Thoracic aorta (tissue), 2 donors: ENCODE measurements at regions not wholly inside any gene's neighbourhood (a gene's known extent, or its start where the extent isn't known, plus 50 kb on each side); places are given as distances from the start of the nearest gene placed in this dataset.

Experiments used
- ATAC-seq: fragments of 150-250 bp; one replicate; pipeline ENCODE4 v1.8.0; 2017; ENCODE audit warnings: low read depth; ENCODE audit not compliant: insufficient number of reproducible peaks, low FRiP score
- DNase-seq: peaks from one replicate; pipeline ENCODE4 v3.0.0-alpha.2; 2020; ENCODE audit warnings: low spot score
- H3K27ac ChIP-seq, 2 donors: fragments of 200-600 bp; sonication (generic); 1 replicate in 1 of 2; 2 replicates in 1 of 2; pipeline ENCODE4 v1.5.1; 2016; ENCODE audit warnings: mild to moderate bottlenecking in 2 of 2, moderate library complexity in 2 of 2
- H3K27me3 ChIP-seq: fragments of 200-600 bp; sonication (generic); replicated peaks from 2 replicates; pipeline ENCODE4 v1.6.0; 2016; ENCODE audit warnings: mild to moderate bottlenecking; ENCODE audit not compliant: insufficient read depth
- H3K36me3 ChIP-seq: fragments of 200-600 bp; sonication (generic); one replicate; pipeline ENCODE4 v1.5.1; 2016
- H3K4me1 ChIP-seq, 2 donors: fragments of 200-600 bp; sonication (generic); 1 replicate in 1 of 2; 2 replicates in 1 of 2; pipeline versions ENCODE4 v1.5.1 to v1.6.0; 2016; ENCODE audit warnings: low read depth in 2 of 2, mild to moderate bottlenecking in 1 of 2; ENCODE audit not compliant: control insufficient read depth in 1 of 2
- H3K4me3 ChIP-seq: fragments of 200-600 bp; sonication (generic); 2 replicates; pipeline ENCODE4 v1.5.1; 2016; ENCODE audit warnings: mild to moderate bottlenecking
- H3K9me3 ChIP-seq: fragments of 200-600 bp; sonication (generic); 2 replicates; pipeline ENCODE4 v1.5.1; 2016
- TF ChIP-seq, protein P1 (sequence below): fragments of 200-600 bp; sonication (generic); IDR thresholded peaks from one replicate; pipeline ENCODE4 v1.5.1; 2019; ENCODE audit warnings: antibody characterized with exemption

DNA sequence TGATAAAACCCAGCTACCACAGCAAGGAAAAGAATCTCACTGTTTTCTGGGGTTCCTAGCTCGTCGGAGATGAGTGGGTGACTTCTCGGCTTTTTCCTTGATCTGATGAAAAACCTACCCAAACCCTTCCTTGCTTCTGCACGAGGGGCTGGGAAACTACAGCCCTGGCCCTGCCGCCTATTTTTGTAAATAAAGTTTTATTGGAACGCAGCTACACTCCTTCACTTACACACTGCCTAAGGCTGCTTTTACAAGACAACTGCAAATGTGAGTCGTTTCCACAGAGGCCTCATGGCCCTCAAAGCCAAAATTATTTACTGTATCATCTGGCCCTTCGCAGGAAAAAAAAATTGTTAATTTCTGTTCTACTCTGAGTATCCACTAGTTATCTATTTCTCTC is 116.0 kb upstream of the TMPRSS2 start:
- Histone ChIP-seq H3K4me3 (no peak overlapping the region), H3K36me3 (no peaks in the 10 kb centered on the region), H3K27me3 (no peaks in the 10 kb centered on the region), H3K4me1 (no peaks in the 10 kb centered on the region), H3K27ac (no peak overlapping the region), H3K9me3 (no peaks in the 10 kb centered on the region)
- TF ChIP-seq, protein P1, sequence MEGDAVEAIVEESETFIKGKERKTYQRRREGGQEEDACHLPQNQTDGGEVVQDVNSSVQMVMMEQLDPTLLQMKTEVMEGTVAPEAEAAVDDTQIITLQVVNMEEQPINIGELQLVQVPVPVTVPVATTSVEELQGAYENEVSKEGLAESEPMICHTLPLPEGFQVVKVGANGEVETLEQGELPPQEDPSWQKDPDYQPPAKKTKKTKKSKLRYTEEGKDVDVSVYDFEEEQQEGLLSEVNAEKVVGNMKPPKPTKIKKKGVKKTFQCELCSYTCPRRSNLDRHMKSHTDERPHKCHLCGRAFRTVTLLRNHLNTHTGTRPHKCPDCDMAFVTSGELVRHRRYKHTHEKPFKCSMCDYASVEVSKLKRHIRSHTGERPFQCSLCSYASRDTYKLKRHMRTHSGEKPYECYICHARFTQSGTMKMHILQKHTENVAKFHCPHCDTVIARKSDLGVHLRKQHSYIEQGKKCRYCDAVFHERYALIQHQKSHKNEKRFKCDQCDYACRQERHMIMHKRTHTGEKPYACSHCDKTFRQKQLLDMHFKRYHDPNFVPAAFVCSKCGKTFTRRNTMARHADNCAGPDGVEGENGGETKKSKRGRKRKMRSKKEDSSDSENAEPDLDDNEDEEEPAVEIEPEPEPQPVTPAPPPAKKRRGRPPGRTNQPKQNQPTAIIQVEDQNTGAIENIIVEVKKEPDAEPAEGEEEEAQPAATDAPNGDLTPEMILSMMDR = no peak
- ATAC-seq = no peak
- no peak for DNase-seq

DNA sequence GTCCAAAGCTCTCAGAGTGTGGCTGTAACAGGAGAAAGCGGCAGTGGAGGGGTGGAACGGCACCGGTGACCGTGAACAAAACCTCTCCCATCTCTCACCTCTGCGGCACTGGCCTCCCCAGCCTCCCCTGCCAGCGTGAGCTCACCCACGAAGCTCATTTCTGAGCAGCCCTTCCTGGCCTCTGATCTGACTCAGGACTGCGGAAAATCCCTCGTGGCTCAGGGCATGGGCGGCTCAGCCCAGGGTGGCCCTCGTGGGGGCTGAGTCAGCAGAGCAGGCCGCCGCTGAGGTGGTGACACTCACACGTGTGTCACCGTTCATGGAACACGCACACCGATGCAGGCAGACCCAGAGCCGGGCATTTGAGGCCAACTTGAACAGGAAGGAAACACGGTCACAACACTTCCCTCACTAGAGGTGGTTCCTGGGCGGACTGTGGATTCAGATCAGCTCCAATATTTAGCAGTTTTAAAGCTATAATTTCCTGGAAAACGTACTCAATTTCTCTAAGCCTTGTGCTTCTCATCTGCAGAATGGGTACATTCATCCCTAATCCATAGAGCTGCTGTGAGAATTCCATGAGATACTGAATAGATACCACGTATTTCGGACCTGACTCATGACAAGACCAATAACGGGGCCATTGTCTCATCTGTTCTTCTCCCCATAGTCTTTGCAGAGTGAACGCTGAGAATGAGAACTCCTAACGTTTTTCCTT is 115.0 kb upstream of the TMPRSS2 start:
- Histone ChIP-seq H3K4me3 (no peak overlapping the region), H3K36me3 (no peaks in the 10 kb centered on the region), H3K9me3 (no peaks in the 10 kb centered on the region), H3K27me3 (no peaks in the 10 kb centered on the region), H3K4me1 (no peaks in the 10 kb centered on the region), H3K27ac (no peak overlapping the region)
- no peak for ATAC-seq
- no peak for DNase-seq
- TF ChIP-seq, protein P1 = no peak

DNA sequence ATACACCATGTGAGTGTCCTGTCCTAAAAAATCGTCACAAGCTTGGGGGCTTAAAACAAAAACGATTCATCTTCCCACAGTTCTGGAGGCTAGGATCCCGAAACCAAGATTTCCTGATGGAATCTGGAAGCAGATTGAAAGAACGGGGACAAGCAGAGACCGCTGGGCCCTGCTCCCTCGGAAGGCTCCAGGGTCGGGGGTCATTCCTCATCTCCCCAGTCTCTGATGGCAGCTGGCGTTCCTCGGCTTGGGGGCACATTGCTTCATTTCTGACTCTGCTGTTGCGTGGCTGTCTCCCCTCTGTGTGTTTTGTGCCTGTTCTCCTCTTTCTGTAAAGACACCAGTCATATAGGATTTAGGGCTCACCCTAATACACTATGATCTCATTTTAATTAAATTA is 114.2 kb upstream of the TMPRSS2 start:
- no peak for ATAC-seq

DNA sequence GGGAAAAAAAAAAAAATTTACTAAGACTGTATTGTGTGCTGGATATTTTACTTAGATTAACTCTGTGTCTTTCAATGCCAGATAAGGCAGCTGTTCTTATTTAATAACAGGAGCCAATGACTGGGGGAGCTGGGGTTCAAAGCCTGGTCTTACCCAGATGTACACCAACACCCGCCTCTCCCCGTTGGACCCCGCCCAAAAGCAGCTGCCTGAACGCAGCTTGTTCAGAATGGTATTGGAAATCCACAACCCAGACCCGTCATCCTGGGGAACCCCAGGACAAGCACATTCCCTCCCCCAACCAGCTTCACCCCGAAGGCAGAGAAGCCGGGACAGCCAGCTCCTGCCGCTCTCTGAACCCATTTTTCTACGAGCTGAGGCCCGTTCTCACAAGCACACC is 113.6 kb upstream of the TMPRSS2 start:
- no peak overlapping the region for H3K27ac ChIP-seq
- no peak for ATAC-seq
- peaks cover 2 to 7% of the 10 kb centered on the region in 2 donors for H3K4me1 ChIP-seq
- H3K36me3 ChIP-seq = no peaks in the 10 kb centered on the region
- DNase-seq = no peak
- no peaks in the 10 kb centered on the region for H3K27me3 ChIP-seq
- H3K9me3 ChIP-seq = no peaks in the 10 kb centered on the region
- no peak overlapping the region for H3K4me3 ChIP-seq
- TF ChIP-seq, protein P1 = no peak

More for the DNA sequence above, 114.2 kb upstream of the TMPRSS2 start:
- DNase-seq = no peak
- Histone ChIP-seq H3K4me1 (peaks cover 0 to under 1% of the 10 kb centered on the region in 2 donors), H3K27ac (no peak overlapping the region), H3K4me3 (no peak overlapping the region), H3K9me3 (no peaks in the 10 kb centered on the region), H3K27me3 (no peaks in the 10 kb centered on the region), H3K36me3 (no peaks in the 10 kb centered on the region)
- TF ChIP-seq, protein P1 = no peak

DNA sequence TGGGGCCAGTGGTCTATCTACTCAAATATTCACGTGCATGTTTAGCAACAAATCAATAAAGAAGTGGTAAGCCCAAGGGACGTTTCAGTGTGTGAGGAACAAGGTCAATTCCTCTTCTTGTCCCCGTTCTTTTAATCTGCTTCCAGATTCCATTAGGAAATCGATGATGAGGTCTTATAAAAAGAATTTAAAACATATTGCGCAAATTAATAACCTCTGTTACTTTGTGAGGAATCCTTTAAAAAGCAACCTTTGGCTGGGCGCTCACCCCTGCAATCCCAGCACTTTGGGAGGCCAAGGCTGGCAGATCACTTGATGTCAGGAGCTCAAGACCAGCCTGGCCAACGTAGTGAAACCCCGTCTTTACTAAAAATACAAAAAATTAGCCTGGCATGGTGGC is 113.0 kb upstream of the TMPRSS2 start:
- H3K27me3 ChIP-seq = no peaks in the 10 kb centered on the region
- TF ChIP-seq, protein P1 = no peak
- no peaks in the 10 kb centered on the region for H3K9me3 ChIP-seq
- no peak for DNase-seq
- no peak overlapping the region for H3K4me3 ChIP-seq
- H3K27ac ChIP-seq = no peak overlapping the region
- H3K36me3 ChIP-seq = no peaks in the 10 kb centered on the region
- no peak for ATAC-seq
- H3K4me1 ChIP-seq = peaks cover 5 to 13% of the 10 kb centered on the region in 2 donors
